Fibroblast of villous mesenchyme (primary cell): ENCODE measurements at regions not wholly inside any gene's neighbourhood (a gene's known extent, or its start where the extent isn't known, plus 50 kb on each side); places are given as distances from the start of the nearest gene placed in this dataset.

ENCODE experiments used
- DNase-seq: peaks from one replicate; pipeline ENCODE4 v3.0.0-alpha.2; 2010; ENCODE audit warnings: low read depth
- H3K4me3 ChIP-seq: 2 replicates; pipeline ENCODE4 v1.5.1; 2011; ENCODE audit warnings: low read depth, mild to moderate bottlenecking, low read length
- CTCF ChIP-seq: IDR thresholded peaks from 2 replicates; pipeline ENCODE4 v1.5.1; 2012; ENCODE audit warnings: low read depth, mild to moderate bottlenecking, low read length; ENCODE audit not compliant: insufficient read depth

- TF ChIP-seq CTCF = no peak
- H3K4me3 ChIP-seq = no peak overlapping the region
- DNase-seq = no peak
Observed at GRCh38 chr4:185958094-185958747, 110.7 kb upstream of the TLR3 start.

GRCh38 chr4:185965426-185966384 is 103.3 kb upstream of the TLR3 start:
- no peak for TF ChIP-seq CTCF
- no peak for DNase-seq
- H3K4me3 ChIP-seq = no peak overlapping the region

GRCh38 chr4:185966549-185966948 is 102.4 kb upstream of the TLR3 start:
- no peak overlapping the region for H3K4me3 ChIP-seq
- no peak for DNase-seq
- TF ChIP-seq CTCF = no peak

GRCh38 chr4:185966997-185967775 is 101.8 kb upstream of the TLR3 start:
- DNase-seq = no peak
- H3K4me3 ChIP-seq = no peak overlapping the region
- no peak for TF ChIP-seq CTCF

GRCh38 chr4:185969657-185970056 is 99.3 kb upstream of the TLR3 start:
- DNase-seq = no peak
- no peak overlapping the region for H3K4me3 ChIP-seq
- TF ChIP-seq CTCF = no peak

- H3K4me3 ChIP-seq = no peak overlapping the region
- peak; percentile 1 for DNase-seq
Observed at GRCh38 chr4:185987961-185988627, 80.9 kb upstream of the TLR3 start.

More at GRCh38 chr4:185987961-185988627, 80.9 kb upstream of the TLR3 start:
- TF ChIP-seq CTCF = no peak
